ENCODE measurements at regions not wholly inside any gene's neighbourhood (a gene's known extent, or its start where the extent isn't known, plus 50 kb on each side); places are given as distances from the start of the nearest gene placed in this dataset.

- no peak for DNase-seq (ENCODE audit: low read depth in 2 of 2)
Measured at GRCh38 chr16:9186061-9186460, 94.6 kb downstream of the HAPSTR1 start.

GRCh38 chr16:9188721-9189120 is 97.3 kb downstream of the HAPSTR1 start:
- no peak for DNase-seq (ENCODE audit: low read depth in 2 of 2)

GRCh38 chr16:9191274-9191850 is 99.9 kb downstream of the HAPSTR1 start:
- DNase-seq (ENCODE audit: low read depth in 2 of 2): no peak

GRCh38 chr16:9192746-9193145 is 101.3 kb downstream of the HAPSTR1 start:
- DNase-seq (ENCODE audit: low read depth in 2 of 2): no peak

- no peak for DNase-seq (ENCODE audit: low read depth in 2 of 2)
Measured at GRCh38 chr16:9195287-9195686, 103.8 kb downstream of the HAPSTR1 start.

- DNase-seq (ENCODE audit: low read depth in 2 of 2): no peak
Measured at GRCh38 chr16:9197957-9198661, 106.7 kb downstream of the HAPSTR1 start.

- no peak for DNase-seq (ENCODE audit: low read depth in 2 of 2)
Measured at GRCh38 chr16:9199311-9199710, 107.9 kb downstream of the HAPSTR1 start.

- no peak for DNase-seq (ENCODE audit: low read depth in 2 of 2)
Measured at GRCh38 chr16:9199751-9200150, 108.3 kb downstream of the HAPSTR1 start.

- no peak for DNase-seq (ENCODE audit: low read depth in 2 of 2)
Measured at GRCh38 chr16:9203956-9204355, 112.5 kb downstream of the HAPSTR1 start.

- DNase-seq (ENCODE audit: low read depth in 2 of 2): no peak
Measured at GRCh38 chr16:9205661-9206060, 114.2 kb downstream of the HAPSTR1 start.

GRCh38 chr16:9206156-9206555 is 114.7 kb downstream of the HAPSTR1 start:
- no peak for DNase-seq (ENCODE audit: low read depth in 2 of 2)

GRCh38 chr16:9212621-9213020 is 121.2 kb downstream of the HAPSTR1 start:
- DNase-seq (ENCODE audit: low read depth in 2 of 2): no peak

GRCh38 chr16:9219813-9220212 is 128.4 kb downstream of the HAPSTR1 start:
- no peak for DNase-seq (ENCODE audit: low read depth in 2 of 2)

GRCh38 chr16:9225527-9226316 is 134.3 kb downstream of the HAPSTR1 start:
- DNase-seq (ENCODE audit: low read depth in 2 of 2): no peak

- no peak for DNase-seq (ENCODE audit: low read depth in 2 of 2)
Measured at GRCh38 chr16:9226924-9227323, 135.5 kb downstream of the HAPSTR1 start.

GRCh38 chr16:9231039-9231438 is 139.6 kb downstream of the HAPSTR1 start:
- DNase-seq (ENCODE audit: low read depth in 2 of 2): no peak

GRCh38 chr16:9232102-9232770 is 140.8 kb downstream of the HAPSTR1 start:
- no peak for DNase-seq (ENCODE audit: low read depth in 2 of 2)

- no peak for DNase-seq (ENCODE audit: low read depth in 2 of 2)
Measured at GRCh38 chr16:9235867-9236266, 144.4 kb downstream of the HAPSTR1 start.

GRCh38 chr16:9236319-9236718 is 144.9 kb downstream of the HAPSTR1 start:
- DNase-seq (ENCODE audit: low read depth in 2 of 2): no peak

- no peak for DNase-seq (ENCODE audit: low read depth in 2 of 2)
Measured at GRCh38 chr16:9238346-9238745, 146.9 kb downstream of the HAPSTR1 start.

- no peak for DNase-seq (ENCODE audit: low read depth in 2 of 2)
Measured at GRCh38 chr16:9241177-9241576, 149.7 kb downstream of the HAPSTR1 start.

GRCh38 chr16:9248162-9248561 is 156.7 kb downstream of the HAPSTR1 start:
- DNase-seq (ENCODE audit: low read depth in 2 of 2): no peak

Measured in stimulated activated CD4-positive, alpha-beta T cell treated with anti-CD3 and anti-CD28 coated beads, Interleukin-15, amount 100 ng/mL, for 48 hours (primary cell).